HepG2 (cell line): ENCODE measurements at regions not wholly inside any gene's neighbourhood (a gene's known extent, or its start where the extent isn't known, plus 50 kb on each side); places are given as distances from the start of the nearest gene placed in this dataset.

Source experiments
- ATAC-seq: fragments of 200-7000 bp; cut with Tn5 transposase; 3 replicates; pipeline ENCODE4 v1.9.1; 2020; ENCODE audit warnings: mild to moderate bottlenecking, moderate library complexity
- BruUV-seq: library from RNA; stranded (reverse); fragments of 400-500 nt; replicated peaks from 2 replicates; lab custom pipeline; 2021; lab: Mats Ljungman, UMichigan
- CTCF ChIA-PET: fragments of 300-600 bp; formaldehyde crosslinking; extraction: SDS; loops from one replicate; lab custom pipeline; 2021; ENCODE audit warnings: low total read pairs, inconsistent platforms, low intra/inter-chr PET ratio; lab: Yijun Ruan, JAX
- POLR2A ChIA-PET: fragments of 350-600 bp; sonication (Branson Sonifier 250); formaldehyde crosslinking; loops from one replicate; lab custom pipeline; 2020; ENCODE audit warnings: antibody characterized with exemption, inconsistent platforms; lab: Yijun Ruan, JAX
- DNase-seq: peaks from one replicate; pipeline ENCODE4 v3.0.0-alpha.2; 2015; ENCODE audit warnings: low spot score
- FAIRE-seq: peaks from 3 replicates; lab custom pipeline; 2011; peaks lifted over from hg19 to GRCh38; lab: Jason Lieb, UNC
- H2AFZ ChIP-seq: one replicate; pipeline ENCODE4 v1.6.1; 2011; ENCODE audit warnings: low read length, inconsistent platforms
- H3K27ac ChIP-seq: fragments of 300-600 bp; 3 replicates; pipeline ENCODE4 v1.8.0; 2011; ENCODE audit warnings: mixed run types, mild to moderate bottlenecking, mixed read lengths, low read length, inconsistent platforms; ENCODE audit not compliant: insufficient read depth; ENCODE audit errors: extremely low read length
- H3K27me3 ChIP-seq, 2 experiments: fragments of 200-600 bp in 1 of 2; 2 replicates in 1 of 2; 3 replicates in 1 of 2; pipeline versions ENCODE4 v1.6.0 to v1.8.0; 2011; ENCODE audit warnings: low read length in 2 of 2, mild to moderate bottlenecking in 2 of 2, moderate library complexity in 2 of 2, inconsistent platforms in 1 of 2; ENCODE audit not compliant: insufficient read depth in 2 of 2, control insufficient read depth in 1 of 2
- H3K36me3 ChIP-seq, 2 experiments: fragments of 200-600 bp in 1 of 2; replicated peaks in 1 of 2; 2 replicates in 1 of 2; 3 replicates in 1 of 2; pipeline versions ENCODE4 v1.5.1 to v1.8.0; 2011; ENCODE audit warnings: low read length in 2 of 2, inconsistent platforms in 1 of 2; ENCODE audit not compliant: insufficient read depth in 2 of 2, control insufficient read depth in 1 of 2
- H3K4me1 ChIP-seq: 2 replicates; pipeline ENCODE4 v1.5.1; 2012; ENCODE audit warnings: low read length, inconsistent platforms; ENCODE audit not compliant: insufficient read depth
- H3K4me2 ChIP-seq: 2 replicates; pipeline ENCODE4 v1.6.0; 2011; ENCODE audit warnings: low read depth, low read length, inconsistent platforms
- H3K4me3 ChIP-seq, 3 experiments: fragments of 200-600 bp in 1 of 3; sonication (generic), shearing (Covaris generic) in 1 of 3; replicated peaks in 1 of 3; 2 replicates each; pipeline ENCODE4 v1.5.1; 2011 to 2016; ENCODE audit warnings: low read length in 3 of 3, inconsistent platforms in 2 of 3, low read depth in 2 of 3, mild to moderate bottlenecking in 2 of 3, control low read depth in 1 of 3, mixed read lengths in 1 of 3; ENCODE audit not compliant: insufficient read depth in 1 of 3
- H3K79me2 ChIP-seq: one replicate; pipeline ENCODE4 v1.6.1; 2011; ENCODE audit warnings: low read length, inconsistent platforms; ENCODE audit not compliant: insufficient read depth
- H3K9ac ChIP-seq: 2 replicates; pipeline ENCODE4 v1.6.0; 2011; ENCODE audit warnings: mild to moderate bottlenecking, low read depth, low read length, inconsistent platforms; ENCODE audit not compliant: insufficient read depth
- H3K9me3 ChIP-seq: 2 replicates; pipeline ENCODE4 v1.5.1; 2012; ENCODE audit warnings: mild to moderate bottlenecking, low read length
- H4K20me1 ChIP-seq: 2 replicates; pipeline ENCODE4 v1.6.0; 2011; ENCODE audit warnings: inconsistent platforms, mild to moderate bottlenecking, low read length, moderate library complexity; ENCODE audit not compliant: insufficient read depth
- E2F1 ChIP-seq: sonication (generic); formaldehyde crosslinking; IDR thresholded peaks from 2 replicates; pipeline ENCODE4 v1.5.0; 2020; ENCODE audit warnings: missing genetic modification reagents
- MAFK ChIP-seq, 2 experiments: IDR thresholded peaks in 1 of 2; conservative IDR thresholded peaks in 1 of 2; 2 replicates each; pipeline ENCODE4 v1.6.1; 2011; ENCODE audit warnings: improper control_type of control experiment in 2 of 2, low read length in 2 of 2
- NFIB ChIP-seq: sonication (generic); formaldehyde crosslinking; IDR thresholded peaks from 2 replicates; pipeline ENCODE4 v1.9.0; 2021; ENCODE audit warnings: missing genetic modification reagents, mild to moderate bottlenecking, borderline replicate concordance
- NFKBIZ ChIP-seq: IDR thresholded peaks from 2 replicates; pipeline ENCODE4 v1.6.1; 2018; ENCODE audit warnings: missing genetic modification reagents, missing compliant biosample characterization
- NFYC ChIP-seq: IDR thresholded peaks from 2 replicates; pipeline ENCODE4 v1.6.1; 2016; ENCODE audit warnings: missing genetic modification reagents, missing compliant biosample characterization
- PBX2 ChIP-seq: IDR thresholded peaks from 2 replicates; pipeline ENCODE4 v1.6.1; 2016; ENCODE audit warnings: control low read depth
- RBM39 ChIP-seq: fragments of 200-400 bp; formaldehyde crosslinking; IDR thresholded peaks from one replicate; pipeline ENCODE4 v1.6.1; 2018; ENCODE audit warnings: antibody characterized with exemption, mild to moderate bottlenecking, low read depth, low read length; ENCODE audit not compliant: poor library complexity, severe bottlenecking
- SOX5 ChIP-seq: IDR thresholded peaks from 2 replicates; pipeline ENCODE4 v1.6.1; 2016; ENCODE audit warnings: borderline replicate concordance
- SP4 ChIP-seq: sonication (generic); formaldehyde crosslinking; IDR thresholded peaks from 2 replicates; pipeline ENCODE4 v1.8.1; 2023; ENCODE audit warnings: mild to moderate bottlenecking, missing genetic modification reagents
- TP53 ChIP-seq: sonication (generic); formaldehyde crosslinking; conservative IDR thresholded peaks from 2 replicates; pipeline ENCODE4 v1.4.0; 2020; ENCODE audit warnings: missing genetic modification reagents
- ZFP90 ChIP-seq: sonication (generic); formaldehyde crosslinking; IDR thresholded peaks from 2 replicates; pipeline ENCODE4 v1.8.0; 2022; ENCODE audit warnings: missing genetic modification reagents, mild to moderate bottlenecking, inconsistent platforms, borderline replicate concordance
- ZNF30 ChIP-seq: sonication (generic); formaldehyde crosslinking; IDR thresholded peaks from 2 replicates; pipeline ENCODE4 v1.5.0; 2020; ENCODE audit warnings: mild to moderate bottlenecking, missing genetic modification reagents
- ZNF737 ChIP-seq: sonication (generic); formaldehyde crosslinking; IDR thresholded peaks from 2 replicates; pipeline ENCODE4 v1.5.0; 2020; ENCODE audit warnings: missing genetic modification reagents, mild to moderate bottlenecking, borderline replicate concordance
- WGBS: methylation state at CpG from one replicate; pipeline ENCODE4 v1.1.6; 2017; ENCODE audit warnings: low lambda C conversion rate; 5-methylcytosine and 5-hydroxymethylcytosine counted together
- in situ Hi-C: cut with HindIII; loops from 2 replicates; pipeline ENCODE4 v1.10.0; 2017; ENCODE audit warnings: low pct_unique_long_range_greater_than_20kb; ENCODE audit not compliant: extremely low pct_ligation_motif_present
- intact Hi-C: fragments of 100-400 bp; cut with micrococcal nuclease; formaldehyde crosslinking; loops from one replicate; pipeline ENCODE4 v1.10.0; 2022; ENCODE audit not compliant: unreplicated experiment
- TF ChIP-seq, protein P1 (sequence below): sonication (generic); formaldehyde crosslinking; IDR thresholded peaks from 2 replicates; pipeline ENCODE4 v1.8.0; 2022; ENCODE audit warnings: mild to moderate bottlenecking, missing genetic modification reagents, moderate library complexity

- no peaks in the 10 kb centered on the region; a peak in 1 of 5 replicates for H3K27me3 ChIP-seq
- BruUV-seq: no TSS peak
- WGBS: 33% methylated on average over 3 of the region's 3 CpGs
- DNase-seq (no peak), FAIRE-seq (no peak), ATAC-seq (no peak)
- peak in 1 of 2 experiments; percentile 0; a peak in 1 of 4 replicates for TF ChIP-seq MAFK (conservative IDR thresholded peaks at IDR 0.05 in 1 of 2, IDR thresholded peaks at IDR 0.05 in 1 of 2; ENCODE audit: low read length in 2 of 2)
- TF ChIP-seq NFYC (CRISPR knock-in tag): no peak
- H4K20me1 ChIP-seq: no peaks in the 10 kb centered on the region
- H3K4me3 ChIP-seq: no peak overlapping the region
- no peaks in the 10 kb centered on the region for H3K4me1 ChIP-seq
- no peak overlapping the region for H2AFZ ChIP-seq
- no peaks in the 10 kb centered on the region for H3K36me3 ChIP-seq
- ChIA-PET POLR2A (no interaction called here), CTCF (no interaction called here)
- no peak overlapping the region for H3K27ac ChIP-seq
- H3K4me2 ChIP-seq: no peak overlapping the region
- H3K79me2 ChIP-seq: no peaks in the 10 kb centered on the region
- no peaks in the 10 kb centered on the region for H3K9me3 ChIP-seq
- no peak overlapping the region for H3K9ac ChIP-seq
- in situ Hi-C loops: no loop called here
- intact Hi-C loops: no loop called here
These were observed 71.7 kb downstream of the CMAS start for GRCh38 chr12:22117563-22118237.

DNA sequence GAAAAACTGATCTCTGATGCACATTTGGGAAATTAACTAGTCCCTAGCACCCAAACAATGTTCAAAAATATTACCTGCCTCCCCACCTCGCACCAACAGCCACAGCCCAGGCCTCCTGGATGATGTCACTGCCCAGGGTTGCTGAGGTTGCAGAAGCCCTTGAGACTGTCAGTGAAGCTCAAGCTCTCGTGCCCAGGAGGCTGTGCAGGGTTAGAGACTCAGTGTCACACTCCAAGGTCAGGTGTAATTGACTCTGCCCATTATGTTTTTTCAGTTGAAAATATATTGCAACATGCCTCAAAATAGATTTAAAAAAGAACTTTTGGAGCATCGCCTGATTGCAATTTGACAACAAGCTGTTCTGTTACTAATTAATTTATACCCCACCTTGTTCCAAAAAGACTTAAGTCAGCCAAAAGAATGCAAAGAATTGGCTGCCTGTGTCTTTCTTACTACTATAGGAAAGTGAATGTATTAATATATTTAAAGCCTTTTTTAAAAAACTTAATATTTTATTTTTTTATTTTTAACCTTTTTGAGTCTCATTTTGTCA is 72.3 kb downstream of the CMAS start:
- Histone ChIP-seq H3K4me1 (no peaks in the 10 kb centered on the region), H3K9me3 (no peaks in the 10 kb centered on the region), H3K36me3 (no peaks in the 10 kb centered on the region), H3K79me2 (no peaks in the 10 kb centered on the region), H3K27ac (no peak overlapping the region), H2AFZ (no peak overlapping the region), H3K9ac (no peak overlapping the region), H4K20me1 (no peaks in the 10 kb centered on the region), H3K27me3 (no peaks in the 10 kb centered on the region; a peak in 1 of 5 replicates), H3K4me3 (no peak overlapping the region), H3K4me2 (no peak overlapping the region)
- POLR2A ChIA-PET: no interaction called here
- no peak for FAIRE-seq
- no peak for ATAC-seq
- TF ChIP-seq, protein P1, sequence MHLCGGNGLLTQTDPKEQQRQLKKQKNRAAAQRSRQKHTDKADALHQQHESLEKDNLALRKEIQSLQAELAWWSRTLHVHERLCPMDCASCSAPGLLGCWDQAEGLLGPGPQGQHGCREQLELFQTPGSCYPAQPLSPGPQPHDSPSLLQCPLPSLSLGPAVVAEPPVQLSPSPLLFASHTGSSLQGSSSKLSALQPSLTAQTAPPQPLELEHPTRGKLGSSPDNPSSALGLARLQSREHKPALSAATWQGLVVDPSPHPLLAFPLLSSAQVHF (CRISPR knock-in tag): no peak
- TF ChIP-seq NFKBIZ (no peak), SOX5 (CRISPR knock-in tag) (no peak), RBM39 (no peak), E2F1 (CRISPR knock-in tag) (no peak), ZNF737 (CRISPR knock-in tag) (no peak), NFIB (CRISPR knock-in tag) (no peak), ZNF30 (CRISPR knock-in tag) (no peak), ZFP90 (CRISPR knock-in tag) (no peak), SP4 (CRISPR knock-in tag) (no peak), PBX2 (CRISPR knock-in tag) (no peak), TP53 (CRISPR knock-in tag) (no peak)
- CTCF ChIA-PET: no interaction called here
- in situ Hi-C loops (no loop called here), intact Hi-C loops (no loop called here)
- BruUV-seq: no TSS peak
- DNase-seq: no peak
- WGBS: 2% methylated on average over 3 of the region's 3 CpGs
